ENCODE measurements at regions not wholly inside any gene's neighbourhood (a gene's known extent, or its start where the extent isn't known, plus 50 kb on each side); places are given as distances from the start of the nearest gene placed in this dataset.

DNA sequence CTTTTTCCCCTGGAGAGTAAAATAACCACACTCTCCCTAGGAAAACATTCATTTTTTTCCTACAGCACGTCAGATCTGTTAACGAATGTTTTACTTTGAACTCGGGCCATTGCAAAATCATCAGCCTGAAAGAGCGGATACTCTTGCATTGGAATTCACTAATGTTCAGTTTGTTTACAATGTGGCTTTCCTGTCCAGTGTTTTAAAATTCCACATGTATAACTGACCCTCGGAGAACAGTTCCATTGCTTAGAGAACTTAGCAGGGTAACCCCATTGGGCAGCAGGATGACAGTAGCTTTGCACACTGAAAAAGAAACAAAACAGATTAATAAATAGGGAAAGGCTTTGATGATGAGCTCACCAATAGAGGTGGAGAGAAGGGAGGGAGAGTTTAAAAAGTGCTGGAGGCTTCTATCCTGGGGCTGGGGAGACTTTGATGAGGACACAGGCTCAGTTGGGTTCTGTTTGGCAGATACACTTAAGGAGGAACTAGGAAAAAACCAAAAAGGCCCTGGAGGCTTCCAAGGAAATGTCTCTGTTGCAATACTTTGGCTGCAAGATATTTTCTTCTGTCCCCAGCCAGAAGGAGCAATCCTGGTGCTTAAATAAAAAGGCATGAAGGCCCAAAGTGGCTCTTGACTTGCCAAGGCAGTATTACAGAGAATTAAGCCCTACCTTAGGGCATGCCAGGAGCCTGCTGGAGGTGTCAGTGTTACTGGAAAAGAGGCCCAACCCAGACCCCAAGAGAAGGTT, 143.1 kb downstream of the ARSF start:
- peak; percentile 69 for DNase-seq
- 0% methylated on average over 4 to 5 of the region's 5 CpGs for WGBS, 2 experiments (ENCODE audit: low coverage in 1 of 2, low lambda C conversion rate in 2 of 2, missing lambda C conversion rate in 2 of 2)
- peak overlapping the region; percentile 15; the same call in 1 of the 2 replicates for H3K9ac ChIP-seq

DNA sequence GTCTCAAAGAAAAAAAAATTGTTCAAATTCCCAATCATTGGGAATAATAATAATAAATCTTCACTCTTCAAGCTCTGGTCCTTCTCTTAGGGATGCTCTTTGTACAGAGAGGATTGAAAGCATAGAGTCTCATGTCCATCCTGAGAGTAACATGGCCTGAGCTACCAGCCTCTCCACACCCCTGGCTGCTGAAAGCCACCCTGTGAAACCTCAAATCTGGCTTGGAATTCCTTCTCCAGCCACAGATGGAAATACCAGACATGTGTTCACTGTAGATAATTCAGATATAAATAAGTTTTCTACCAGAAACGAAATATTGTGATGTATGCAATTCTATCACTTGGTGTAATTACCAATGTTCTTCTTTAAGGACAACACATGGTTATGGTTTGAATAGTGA, 140.6 kb downstream of the ARSF start:
- Histone ChIP-seq H3K9ac (no peak overlapping the region), H3K4me2 (ENCODE audit: unreplicated experiment) (no peak overlapping the region), H3K4me1 (ENCODE audit: insufficient read depth) (peaks cover 43% of the 10 kb centered on the region), H3K27ac (no peak overlapping the region), H3K9me3 (ENCODE audit: low read depth) (no peaks in the 10 kb centered on the region), H2AFZ (no peak overlapping the region), H3F3A (ENCODE audit: insufficient read depth) (peaks cover 22% of the 10 kb centered on the region), H3K36me3 (ENCODE audit: low read depth) (no peaks in the 10 kb centered on the region), H3K27me3 (replicated peaks; ENCODE audit: insufficient read depth) (no peaks in the 10 kb centered on the region), H3K4me3 (no peak overlapping the region), H3K9me2 (ENCODE audit: insufficient read depth) (no peaks in the 10 kb centered on the region), H4K20me1 (ENCODE audit: insufficient read depth) (no peaks in the 10 kb centered on the region), H3K79me2 (ENCODE audit: insufficient read depth) (no peaks in the 10 kb centered on the region)
- in situ Hi-C loops (cut with MboI): no loop called here
- no peak for TF ChIP-seq EZH2phosphoT487 (IDR thresholded peaks at IDR 0.05; ENCODE audit: insufficient read depth, low read depth)
- no peak for TF ChIP-seq EZH2 (IDR thresholded peaks at IDR 0.05; ENCODE audit: insufficient read depth, poor library complexity, severe bottlenecking)
- no peak for DNase-seq
- WGBS, 2 experiments (ENCODE audit: low coverage in 1 of 2, low lambda C conversion rate in 2 of 2, missing lambda C conversion rate in 2 of 2): 60 to 76% methylated on average over 1 of the region's 1 CpG

More for the DNA sequence above, 143.1 kb downstream of the ARSF start:
- Histone ChIP-seq H3K9me3 (ENCODE audit: low read depth) (no peaks in the 10 kb centered on the region), H3K4me1 (ENCODE audit: insufficient read depth) (peaks cover 27% of the 10 kb centered on the region), H2AFZ (peak overlapping the region; percentile 48), H3K27ac (peak overlapping the region; percentile 63), H3K4me3 (peak overlapping the region; percentile 39; the same call in 1 of the 2 replicates), H3F3A (ENCODE audit: insufficient read depth) (peaks cover 15% of the 10 kb centered on the region; the same call in 1 of the 2 replicates), H4K20me1 (ENCODE audit: insufficient read depth) (no peaks in the 10 kb centered on the region), H3K4me2 (ENCODE audit: unreplicated experiment) (peak overlapping the region; percentile 48), H3K36me3 (ENCODE audit: low read depth) (no peaks in the 10 kb centered on the region), H3K9me2 (ENCODE audit: insufficient read depth) (no peaks in the 10 kb centered on the region), H3K27me3 (replicated peaks; ENCODE audit: insufficient read depth) (no peaks in the 10 kb centered on the region), H3K79me2 (ENCODE audit: insufficient read depth) (no peaks in the 10 kb centered on the region)
- in situ Hi-C loops (cut with MboI): no loop called here
- TF ChIP-seq EZH2phosphoT487 (IDR thresholded peaks at IDR 0.05; ENCODE audit: insufficient read depth, low read depth) (0 out of 2 replicates have a peak, but pooled peaks have one; percentile 35), EZH2 (IDR thresholded peaks at IDR 0.05; ENCODE audit: insufficient read depth, poor library complexity, severe bottlenecking) (no peak)

DNA sequence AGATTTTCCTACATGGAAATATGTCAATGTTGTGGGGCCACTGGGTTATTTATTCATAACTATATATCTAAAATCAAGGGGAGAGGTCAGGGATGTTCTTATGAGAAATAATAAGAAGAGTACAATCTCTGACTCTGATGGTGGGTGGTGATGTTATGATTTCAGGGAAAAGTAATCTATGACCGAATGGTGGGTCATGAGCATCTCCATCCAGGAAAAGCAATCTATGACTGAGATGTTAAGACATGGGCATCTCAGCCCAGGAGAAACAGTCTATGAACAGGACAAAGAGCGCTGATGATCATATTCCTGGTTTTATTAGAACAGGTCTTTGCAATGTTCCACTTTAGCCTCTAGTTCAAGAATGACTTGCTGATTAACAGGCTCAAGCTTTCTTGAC, 137.1 kb downstream of the ARSF start:
- WGBS, 2 experiments (ENCODE audit: low coverage in 1 of 2, low lambda C conversion rate in 2 of 2, missing lambda C conversion rate in 2 of 2): 100% methylated on average over 2 of the region's 2 CpGs
- Histone ChIP-seq H4K20me1 (ENCODE audit: insufficient read depth) (no peaks in the 10 kb centered on the region), H2AFZ (no peak overlapping the region), H3K36me3 (ENCODE audit: low read depth) (no peaks in the 10 kb centered on the region), H3K79me2 (ENCODE audit: insufficient read depth) (no peaks in the 10 kb centered on the region), H3K9me2 (ENCODE audit: insufficient read depth) (no peaks in the 10 kb centered on the region), H3F3A (ENCODE audit: insufficient read depth) (peaks cover 21% of the 10 kb centered on the region), H3K9ac (no peak overlapping the region), H3K4me1 (ENCODE audit: insufficient read depth) (peaks cover 21% of the 10 kb centered on the region), H3K4me2 (ENCODE audit: unreplicated experiment) (no peak overlapping the region), H3K9me3 (ENCODE audit: low read depth) (no peaks in the 10 kb centered on the region), H3K27ac (no peak overlapping the region), H3K27me3 (replicated peaks; ENCODE audit: insufficient read depth) (no peaks in the 10 kb centered on the region), H3K4me3 (no peak overlapping the region)
- no peak for TF ChIP-seq EZH2phosphoT487 (IDR thresholded peaks at IDR 0.05; ENCODE audit: insufficient read depth, low read depth)
- no peak for TF ChIP-seq EZH2 (IDR thresholded peaks at IDR 0.05; ENCODE audit: insufficient read depth, poor library complexity, severe bottlenecking)
- in situ Hi-C loops (cut with MboI): no loop called here
- DNase-seq: no peak

- no peaks in the 10 kb centered on the region for H3K9me3 ChIP-seq (ENCODE audit: low read depth)
- H3K27me3 ChIP-seq (replicated peaks; ENCODE audit: insufficient read depth): no peaks in the 10 kb centered on the region
- H3K4me3 ChIP-seq: no peak overlapping the region
- H3K4me2 ChIP-seq (ENCODE audit: unreplicated experiment): no peak overlapping the region
- no peaks in the 10 kb centered on the region for H4K20me1 ChIP-seq (ENCODE audit: insufficient read depth)
- peaks cover 20% of the 10 kb centered on the region for H3K4me1 ChIP-seq (ENCODE audit: insufficient read depth)
- WGBS, 2 experiments (ENCODE audit: low coverage in 1 of 2, low lambda C conversion rate in 2 of 2, missing lambda C conversion rate in 2 of 2): 77 to 93% methylated on average over 4 of the region's 4 CpGs
- no peak overlapping the region for H3K9ac ChIP-seq
- H3K27ac ChIP-seq: no peak overlapping the region
- peak; percentile 8 for DNase-seq
- no peak overlapping the region for H2AFZ ChIP-seq
- in situ Hi-C loops (cut with MboI): no loop called here
- TF ChIP-seq EZH2 (IDR thresholded peaks at IDR 0.05; ENCODE audit: insufficient read depth, poor library complexity, severe bottlenecking) (no peak), EZH2phosphoT487 (IDR thresholded peaks at IDR 0.05; ENCODE audit: insufficient read depth, low read depth) (no peak)
- peaks cover 21% of the 10 kb centered on the region for H3F3A ChIP-seq (ENCODE audit: insufficient read depth)
- no peaks in the 10 kb centered on the region for H3K79me2 ChIP-seq (ENCODE audit: insufficient read depth)
- no peaks in the 10 kb centered on the region for H3K36me3 ChIP-seq (ENCODE audit: low read depth)
- no peaks in the 10 kb centered on the region for H3K9me2 ChIP-seq (ENCODE audit: insufficient read depth)
Observed at GRCh38 chrX:3177851-3178250, 136.6 kb downstream of the ARSF start.

Data from GM23248 (cell line).